AG04450 (cell line): ENCODE measurements at regions not wholly inside any gene's neighbourhood (a gene's known extent, or its start where the extent isn't known, plus 50 kb on each side); places are given as distances from the start of the nearest gene placed in this dataset.
"Not testable (repeated sequence)": the region's sequence is repeated elsewhere in the genome, so short reads cannot be mapped to it uniquely, and the experiment has no call there.

Experiments
- CTCF ChIA-PET: fragments of 300-600, 350-600 bp; formaldehyde crosslinking; extraction: SDS; loops from one replicate; lab custom pipeline; 2022; ENCODE audit warnings: antibody characterized with exemption, inconsistent platforms; lab: Charles Lee
- POLR2A ChIA-PET: fragments of 350-600 bp; formaldehyde crosslinking; extraction: SDS; loops from one replicate; lab custom pipeline; 2021; ENCODE audit warnings: antibody characterized with exemption, inconsistent platforms; lab: Yijun Ruan, JAX
- DNase-seq: peaks from one replicate; pipeline ENCODE4 v3.0.0-alpha.2; 2011; ENCODE audit warnings: low read depth, low spot score
- H3K27ac ChIP-seq: one replicate; pipeline ENCODE4 v1.5.1; 2012; ENCODE audit warnings: low read depth, low read length, control low read depth
- H3K27me3 ChIP-seq: one replicate; pipeline ENCODE4 v1.6.0; 2012; ENCODE audit warnings: low read length; ENCODE audit not compliant: control insufficient read depth, insufficient read depth
- H3K4me3 ChIP-seq: 2 replicates; pipeline ENCODE4 v1.5.1; 2011; ENCODE audit warnings: mild to moderate bottlenecking, low read depth, low read length, control low read depth
- H3K9me3 ChIP-seq: 2 replicates; pipeline ENCODE4 v1.5.1; 2012; ENCODE audit warnings: low read length; ENCODE audit not compliant: control insufficient read depth, insufficient read depth
- CTCF ChIP-seq: IDR thresholded peaks from 2 replicates; pipeline ENCODE4 v1.5.1; 2011; ENCODE audit warnings: low read depth, low read length, control low read depth, inconsistent platforms

DNA sequence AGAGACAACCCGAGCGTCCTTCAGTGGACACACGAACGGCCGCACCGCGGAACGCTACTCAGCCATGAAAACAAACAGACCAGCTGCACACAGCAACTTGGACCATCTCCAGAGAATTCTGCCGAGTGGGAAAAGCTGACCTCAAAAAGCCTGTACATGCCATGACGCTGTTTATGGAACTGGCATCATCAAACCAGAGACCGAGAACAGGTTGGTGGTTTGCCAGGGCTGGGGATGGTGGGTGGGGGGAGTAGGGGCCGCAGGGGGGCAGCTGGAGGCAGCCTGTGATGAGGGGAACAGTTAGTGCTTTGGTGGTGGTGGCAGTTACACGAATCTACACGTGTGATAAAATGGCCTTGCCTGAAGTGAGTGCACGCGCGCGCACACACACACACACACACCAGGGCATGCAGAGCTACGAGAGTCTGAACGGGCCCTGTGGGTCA is 169.8 kb downstream of the LAT start:
- POLR2A ChIA-PET = no interaction called here
- Histone ChIP-seq H3K9me3 (no peaks in the 10 kb centered on the region; the same call in 1 of the 2 replicates), H3K27ac (peak overlapping the region; percentile 31), H3K4me3 (no peak overlapping the region), H3K27me3 (no peaks in the 10 kb centered on the region)
- no peak for TF ChIP-seq CTCF
- DNase-seq = peak; percentile 61
- CTCF ChIA-PET = no interaction called here

- TF ChIP-seq CTCF = no peak
- DNase-seq = no peak
- CTCF ChIA-PET = no interaction called here
- H3K9me3 ChIP-seq = no peaks in the 10 kb centered on the region; the same call in 1 of the 2 replicates
- no peak overlapping the region for H3K4me3 ChIP-seq
- no peak overlapping the region for H3K27ac ChIP-seq
- H3K27me3 ChIP-seq = no peaks in the 10 kb centered on the region
- POLR2A ChIA-PET = no interaction called here
Measured at GRCh38 chr16:29154088-29154487, 169.2 kb downstream of the LAT start.

GRCh38 chr16:29153307-29153706 is 168.5 kb downstream of the LAT start:
- H3K9me3 ChIP-seq, H3K27me3 ChIP-seq, CTCF ChIA-PET, DNase-seq, H3K27ac ChIP-seq, H3K4me3 ChIP-seq, POLR2A ChIA-PET: not testable (repeated sequence)

DNA sequence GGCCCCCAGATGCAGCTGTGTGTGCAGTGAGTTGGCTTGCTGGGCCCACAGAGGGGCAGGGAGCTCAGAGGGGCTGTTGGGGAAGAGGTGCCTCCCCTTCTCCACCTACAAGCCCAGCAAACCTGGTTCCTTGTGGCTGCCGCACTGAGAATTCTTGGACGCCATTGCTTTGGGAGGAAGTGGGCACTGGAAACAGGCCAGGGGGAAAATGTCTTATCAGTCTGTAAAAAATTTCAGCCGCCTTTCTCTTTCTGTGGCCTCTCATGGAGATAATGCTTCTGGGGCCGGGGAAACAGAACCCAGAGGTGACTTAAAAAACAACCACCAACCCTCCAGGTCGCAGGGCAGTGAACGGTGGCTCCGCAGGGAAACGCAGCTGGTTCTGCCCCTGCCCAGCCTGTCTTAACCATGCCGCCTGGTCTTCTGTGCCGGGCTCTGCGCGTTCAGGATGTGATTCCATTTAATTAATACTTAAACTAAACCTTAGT is 167.7 kb downstream of the LAT start:
- CTCF ChIA-PET, H3K9me3 ChIP-seq, DNase-seq, H3K27me3 ChIP-seq, H3K4me3 ChIP-seq, H3K27ac ChIP-seq, POLR2A ChIA-PET: not testable (repeated sequence)

DNA sequence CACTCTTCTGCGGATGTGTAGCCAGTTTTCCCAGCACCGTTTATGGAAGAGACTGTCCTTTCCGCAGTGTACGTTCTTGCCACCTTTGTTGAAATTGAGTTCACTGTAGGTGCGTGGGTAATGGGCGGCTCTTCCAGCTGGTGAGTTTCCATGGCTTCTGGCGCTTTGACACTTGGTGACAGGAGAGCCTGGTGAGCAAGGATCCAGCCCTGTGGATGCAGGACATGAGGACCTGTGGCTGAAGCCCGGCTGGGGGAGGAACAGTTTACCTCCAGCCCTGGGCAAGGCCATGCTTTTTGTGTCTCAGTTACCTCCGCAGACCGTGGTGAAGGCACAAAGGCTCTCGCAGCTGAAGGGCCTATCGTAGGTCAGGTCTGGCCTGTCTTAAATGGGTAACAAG is 166.5 kb downstream of the LAT start:
- H3K27ac ChIP-seq = no peak overlapping the region
- H3K9me3 ChIP-seq = no peaks in the 10 kb centered on the region; the same call in 1 of the 2 replicates
- H3K4me3 ChIP-seq = no peak overlapping the region
- no peak for TF ChIP-seq CTCF
- DNase-seq = no peak
- ChIA-PET POLR2A (no interaction called here), CTCF (no interaction called here)
- H3K27me3 ChIP-seq = no peaks in the 10 kb centered on the region

GRCh38 chr16:29149912-29150311 is 165.1 kb downstream of the LAT start:
- POLR2A ChIA-PET, H3K27me3 ChIP-seq, H3K27ac ChIP-seq, H3K9me3 ChIP-seq, CTCF ChIA-PET, H3K4me3 ChIP-seq, DNase-seq: not testable (repeated sequence)
